Naive thymus-derived CD4-positive, alpha-beta T cell (primary cell): ENCODE measurements at regions not wholly inside any gene's neighbourhood (a gene's known extent, or its start where the extent isn't known, plus 50 kb on each side); places are given as distances from the start of the nearest gene placed in this dataset.
A peak's percentile ranks its signal among the peaks of the same experiment; 100 is the strongest.

Experiments used
- ATAC-seq: fragments of 150-1000 bp; cut with Tn5 transposase; 2 replicates; pipeline ENCODE4 v1.10.0; 2021; ENCODE audit warnings: mild to moderate bottlenecking, moderate library complexity
- CTCF ChIA-PET: fragments of 350-600 bp; sonication (Branson Sonifier 250); formaldehyde crosslinking; loops from one replicate; lab custom pipeline; 2021; ENCODE audit warnings: antibody characterized with exemption; lab: Charles Lee
- POLR2A ChIA-PET: fragments of 350-600 bp; sonication (Branson Sonifier 250); formaldehyde crosslinking; loops from one replicate; lab custom pipeline; 2021; ENCODE audit warnings: antibody characterized with exemption, inconsistent platforms; lab: Charles Lee
- DNase-seq, 9 donors: peaks; one replicate each; pipeline versions ENCODE4 v3.0.0 to v3.0.0-alpha.2; 2020 to 2022; ENCODE audit warnings: mixed read lengths in 1 of 9
- H3K27ac ChIP-seq: one replicate; pipeline ENCODE4 v1.7.0; 2013; ENCODE audit warnings: mild to moderate bottlenecking, low read depth, low read length, moderate library complexity
- H3K27me3 ChIP-seq, 2 donors: one replicate each; pipeline ENCODE4 v1.7.0; 2013; ENCODE audit warnings: low read length in 2 of 2, mild to moderate bottlenecking in 2 of 2, moderate library complexity in 2 of 2; ENCODE audit not compliant: control insufficient read depth in 2 of 2, insufficient read depth in 2 of 2
- H3K36me3 ChIP-seq, 3 experiments: 1 replicate in 2 of 3; 2 replicates in 1 of 3; pipeline ENCODE4 v1.7.0; 2013; ENCODE audit warnings: low read length in 3 of 3, mild to moderate bottlenecking in 3 of 3, moderate library complexity in 1 of 3; ENCODE audit not compliant: insufficient read depth in 3 of 3, control insufficient read depth in 2 of 3
- H3K4me1 ChIP-seq, 2 donors: one replicate each; pipeline ENCODE4 v1.7.0; 2013; ENCODE audit warnings: low read length in 2 of 2, mild to moderate bottlenecking in 2 of 2, moderate library complexity in 1 of 2; ENCODE audit not compliant: control insufficient read depth in 2 of 2, insufficient read depth in 2 of 2
- H3K4me3 ChIP-seq: 2 replicates; pipeline ENCODE4 v1.7.0; 2013; ENCODE audit warnings: mild to moderate bottlenecking, low read length
- H3K9me3 ChIP-seq, 3 experiments: 1 replicate in 2 of 3; 2 replicates in 1 of 3; pipeline ENCODE4 v1.7.0; 2013; ENCODE audit warnings: low read length in 3 of 3; ENCODE audit not compliant: control insufficient read depth in 2 of 3
- H3K27ac Mint-ChIP-seq, 9 donors: one replicate each; pipeline ENCODE4 v1.8.0; 2020 to 2022; ENCODE audit warnings: mixed read lengths in 9 of 9, mild to moderate bottlenecking in 8 of 9, moderate library complexity in 5 of 9, inconsistent platforms in 2 of 9
- H3K27me3 Mint-ChIP-seq, 5 donors: one replicate each; pipeline ENCODE4 v1.8.0; 2021 to 2022; ENCODE audit warnings: mixed read lengths in 5 of 5, mild to moderate bottlenecking in 1 of 5
- H3K36me3 Mint-ChIP-seq, 5 donors: one replicate each; pipeline ENCODE4 v1.8.0; 2020 to 2022; ENCODE audit warnings: mixed read lengths in 5 of 5, mild to moderate bottlenecking in 3 of 5, inconsistent platforms in 1 of 5
- H3K4me1 Mint-ChIP-seq, 7 donors: one replicate each; pipeline ENCODE4 v1.8.0; 2020 to 2022; ENCODE audit warnings: mixed read lengths in 7 of 7, mild to moderate bottlenecking in 3 of 7, inconsistent platforms in 1 of 7
- H3K4me3 Mint-ChIP-seq, 10 donors: one replicate each; pipeline ENCODE4 v1.8.0; 2020 to 2022; ENCODE audit warnings: mild to moderate bottlenecking in 10 of 10, mixed read lengths in 10 of 10, moderate library complexity in 6 of 10, inconsistent platforms in 2 of 10
- H3K9me3 Mint-ChIP-seq, 11 donors: one replicate each; pipeline ENCODE4 v1.8.0; 2020 to 2022; ENCODE audit warnings: mixed read lengths in 11 of 11, mild to moderate bottlenecking in 4 of 11, inconsistent platforms in 1 of 11, moderate library complexity in 1 of 11
- intact Hi-C, 2 donors: fragments of 100-400 bp; cut with micrococcal nuclease; formaldehyde crosslinking; loops; one replicate each; pipeline ENCODE4 v1.15.1; 2023

DNA sequence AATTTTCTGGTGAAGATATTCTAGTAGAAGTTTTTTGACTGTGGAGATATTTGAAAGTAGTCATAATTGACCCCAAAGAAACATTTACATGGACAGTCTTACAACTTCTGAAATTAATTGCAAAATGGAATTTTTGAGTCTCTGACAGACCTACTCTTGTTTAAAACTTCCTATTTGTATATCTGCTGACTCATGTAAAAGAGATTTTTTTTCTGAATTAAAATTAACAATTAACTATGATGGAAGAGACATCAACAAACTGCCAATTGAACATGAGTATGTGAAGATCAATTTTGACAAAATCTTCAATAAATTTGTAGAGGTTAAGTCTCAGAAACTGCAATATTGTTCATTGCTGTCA is 108.5 kb upstream of the MAX start:
- H3K4me3 ChIP-seq = no peak overlapping the region
- intact Hi-C loops = loop anchor here in 1 of 2 donors (2.0 kb wide), 1 partner anchor 40 kb away; no protein-coding TSS in a partner anchor
- H3K4me1 ChIP-seq = peaks cover 33 to 37% of the 10 kb centered on the region in 2 donors

DNA sequence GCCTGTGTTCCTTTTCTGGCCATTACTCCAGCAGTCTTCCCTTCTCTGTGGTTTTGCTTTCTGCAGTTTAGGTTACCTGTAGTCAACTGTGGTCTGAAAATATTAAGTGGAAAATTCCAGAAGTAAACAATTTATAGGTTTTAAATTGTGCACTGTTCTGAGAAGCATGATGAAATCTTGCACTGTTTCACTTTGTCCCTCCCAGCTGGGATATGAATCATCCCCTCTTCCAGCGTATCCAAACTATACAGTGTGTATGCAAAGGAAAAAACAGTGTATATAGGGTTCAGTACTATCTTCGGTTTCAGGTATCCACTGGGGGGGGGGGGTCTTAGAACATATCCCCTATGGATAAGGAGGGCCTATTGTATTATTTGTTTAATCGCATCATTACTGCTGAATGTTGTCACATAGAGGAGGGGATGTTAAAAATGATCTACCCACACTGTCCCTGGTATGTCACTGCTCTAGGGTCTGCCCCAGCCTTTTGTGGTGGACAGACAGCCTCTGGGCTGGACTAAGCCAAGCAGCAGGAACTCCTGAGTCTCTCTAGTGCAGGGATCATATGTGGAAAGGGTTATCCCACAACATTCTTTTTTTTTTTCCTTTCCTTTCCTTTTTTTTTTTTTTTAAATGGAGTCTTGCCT is 109.1 kb upstream of the MAX start:
- Mint-ChIP-seq H3K36me3 (peaks cover 0 to 7% (median 0%) of the 10 kb centered on the region in 5 donors), H3K9me3 (no peaks in the 10 kb centered on the region), H3K27me3 (no peaks in the 10 kb centered on the region), H3K4me1 (peaks cover 18 to 62% (median 43%) of the 10 kb centered on the region in 7 donors), H3K4me3 (peak overlapping the region in 1 of 10 donors; percentile 73), H3K27ac (peak overlapping the region in 3 of 9 donors; percentile 38 to 74 (median 74))
- ChIA-PET CTCF (interaction anchor here (0.7 kb wide), 1 partner anchor 426 kb away, joined by 3 read pairs; no protein-coding TSS in a partner anchor), POLR2A (interaction anchor here (0.6 kb wide), 3 partner anchors 29 to 365 kb away, joined by 3 to 4 read pairs (median 3); no protein-coding TSS in a partner anchor)
- DNase-seq (no peak), ATAC-seq (no peak)
- peaks cover 26 to 31% of the 10 kb centered on the region in 2 donors for H3K4me1 ChIP-seq
- no peaks in the 10 kb centered on the region for H3K36me3 ChIP-seq
- no peaks in the 10 kb centered on the region for H3K27me3 ChIP-seq
- intact Hi-C loops = loop anchor here in 1 of 2 donors (2.0 kb wide), 1 partner anchor 41 kb away; no protein-coding TSS in a partner anchor
- H3K4me3 ChIP-seq = no peak overlapping the region
- no peak overlapping the region for H3K27ac ChIP-seq
- no peaks in the 10 kb centered on the region for H3K9me3 ChIP-seq

More for the DNA sequence above, 108.5 kb upstream of the MAX start:
- H3K27ac Mint-ChIP-seq = peak overlapping the region in 3 of 9 donors; percentile 51 to 83 (median 74)
- DNase-seq (no peak), ATAC-seq (no peak)
- no peaks in the 10 kb centered on the region for H3K27me3 ChIP-seq
- H3K9me3 Mint-ChIP-seq = no peaks in the 10 kb centered on the region
- H3K36me3 Mint-ChIP-seq = peaks cover 0 to 7% (median 0%) of the 10 kb centered on the region in 5 donors
- H3K27ac ChIP-seq = no peak overlapping the region
- CTCF ChIA-PET = interaction anchor here (0.7 kb wide), 1 partner anchor 427 kb away, joined by 3 read pairs; no protein-coding TSS in a partner anchor
- H3K4me1 Mint-ChIP-seq = peaks cover 24 to 69% (median 49%) of the 10 kb centered on the region in 7 donors
- POLR2A ChIA-PET = interaction anchor here (0.6 kb wide), 2 partner anchors 290 to 366 kb away, joined by 3 read pairs; no protein-coding TSS in a partner anchor
- H3K27me3 Mint-ChIP-seq = no peaks in the 10 kb centered on the region
- no peaks in the 10 kb centered on the region for H3K9me3 ChIP-seq
- no peaks in the 10 kb centered on the region for H3K36me3 ChIP-seq
- peak overlapping the region in 2 of 10 donors; percentile 61 to 70 for H3K4me3 Mint-ChIP-seq

- intact Hi-C loops = no loop called here
- ATAC-seq (no peak), DNase-seq (no peak)
- no peak overlapping the region for H3K4me3 Mint-ChIP-seq
- Histone ChIP-seq H3K4me1 (peaks cover 13% of the 10 kb centered on the region in 2 donors), H3K36me3 (no peaks in the 10 kb centered on the region), H3K4me3 (no peak overlapping the region), H3K27ac (no peak overlapping the region), H3K27me3 (no peaks in the 10 kb centered on the region), H3K9me3 (no peaks in the 10 kb centered on the region)
- H3K9me3 Mint-ChIP-seq = no peaks in the 10 kb centered on the region
- POLR2A ChIA-PET = no interaction called here
- CTCF ChIA-PET = no interaction called here
- H3K27ac Mint-ChIP-seq = peak overlapping the region in 1 of 9 donors; percentile 2
- H3K36me3 Mint-ChIP-seq = peaks cover 0 to 4% (median 0%) of the 10 kb centered on the region in 5 donors
- H3K4me1 Mint-ChIP-seq = peaks cover 13 to 53% (median 29%) of the 10 kb centered on the region in 7 donors
- no peaks in the 10 kb centered on the region for H3K27me3 Mint-ChIP-seq
Measured at GRCh38 chr14:65213316-65213715, 111.0 kb upstream of the MAX start.

GRCh38 chr14:65214741-65215140 is 112.4 kb upstream of the MAX start:
- Histone ChIP-seq H3K4me3 (no peak overlapping the region), H3K4me1 (peaks cover 8 to 9% of the 10 kb centered on the region in 2 donors), H3K27ac (no peak overlapping the region), H3K36me3 (no peaks in the 10 kb centered on the region), H3K27me3 (no peaks in the 10 kb centered on the region), H3K9me3 (no peaks in the 10 kb centered on the region)
- ChIA-PET POLR2A (interaction anchor here (0.6 kb wide), 1 partner anchor 289 kb away, joined by 3 read pairs; no protein-coding TSS in a partner anchor), CTCF (no interaction called here)
- Mint-ChIP-seq H3K36me3 (peaks cover 0 to 6% (median 0%) of the 10 kb centered on the region in 5 donors), H3K27ac (peak overlapping the region in 2 of 9 donors; percentile 0 to 62), H3K4me1 (peaks cover 10 to 44% (median 19%) of the 10 kb centered on the region in 7 donors), H3K4me3 (no peak overlapping the region), H3K27me3 (no peaks in the 10 kb centered on the region), H3K9me3 (no peaks in the 10 kb centered on the region)
- intact Hi-C loops = no loop called here
- ATAC-seq (no peak), DNase-seq (no peak)

- no peaks in the 10 kb centered on the region for H3K36me3 ChIP-seq
- no peaks in the 10 kb centered on the region for H3K27me3 Mint-ChIP-seq
- no peak for ATAC-seq
- no peak overlapping the region for H3K4me3 Mint-ChIP-seq
- peaks cover 0 to 1% (median 0%) of the 10 kb centered on the region in 5 donors for H3K36me3 Mint-ChIP-seq
- intact Hi-C loops = no loop called here
- DNase-seq = no peak
- no peak overlapping the region for H3K4me3 ChIP-seq
- peaks cover 0 to 9% of the 10 kb centered on the region in 2 donors for H3K4me1 ChIP-seq
- POLR2A ChIA-PET = no interaction called here
- CTCF ChIA-PET = interaction anchor here (0.6 to 1.4 kb wide), 2 partner anchors 196 to 407 kb away, joined by 3 to 4 read pairs; no protein-coding TSS in a partner anchor
- no peaks in the 10 kb centered on the region for H3K9me3 ChIP-seq
- H3K27ac Mint-ChIP-seq = no peak overlapping the region
- H3K27me3 ChIP-seq = no peaks in the 10 kb centered on the region
- H3K4me1 Mint-ChIP-seq = peaks cover 8 to 40% (median 18%) of the 10 kb centered on the region in 7 donors
- H3K9me3 Mint-ChIP-seq = no peaks in the 10 kb centered on the region
- H3K27ac ChIP-seq = no peak overlapping the region
Measured at GRCh38 chr14:65219353-65219752, 117.0 kb upstream of the MAX start.

DNA sequence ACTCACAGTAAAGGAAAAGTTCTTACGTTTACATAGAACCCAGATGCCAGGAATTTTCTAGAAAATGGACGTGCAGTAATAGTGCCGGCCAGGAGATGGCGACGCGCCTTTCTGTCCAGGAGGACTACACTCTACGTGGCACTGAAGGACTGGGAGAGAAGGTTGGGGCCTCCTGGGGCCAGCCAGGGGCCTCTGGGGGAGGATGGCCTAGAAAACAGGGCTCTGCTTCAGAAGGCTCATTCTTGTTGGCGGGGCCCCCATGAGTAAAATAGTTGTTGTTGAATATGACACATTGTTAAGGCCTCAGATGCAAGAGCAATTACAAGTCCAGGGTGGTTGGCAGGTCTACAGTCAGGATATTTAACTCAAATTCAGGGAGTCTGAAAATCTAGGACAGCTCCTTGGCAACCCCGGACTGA is 120.1 kb upstream of the MAX start:
- peak in 8 of 9 donors; percentile 19 to 57 (median 44) for DNase-seq
- Mint-ChIP-seq H3K27ac (peak overlapping the region in 3 of 9 donors; percentile 43 to 83 (median 67)), H3K27me3 (no peaks in the 10 kb centered on the region), H3K4me1 (peaks cover 11 to 55% (median 44%) of the 10 kb centered on the region in 7 donors), H3K9me3 (no peaks in the 10 kb centered on the region), H3K36me3 (peaks cover 0 to 5% (median 0%) of the 10 kb centered on the region in 5 donors), H3K4me3 (peak overlapping the region in 5 of 10 donors; percentile 11 to 56 (median 25))
- POLR2A ChIA-PET = interaction anchor here (0.9 kb wide), 1 partner anchor 189 kb away, joined by 6 read pairs; no protein-coding TSS in a partner anchor
- H3K9me3 ChIP-seq = no peaks in the 10 kb centered on the region
- no peak overlapping the region for H3K27ac ChIP-seq
- CTCF ChIA-PET = interaction anchor here (0.7 to 4.2 kb wide), 10 partner anchors 9 to 849 kb away, joined by 3 to 20 read pairs (median 4); partner anchors contain the start of gene FUT8
- H3K27me3 ChIP-seq = no peaks in the 10 kb centered on the region
- H3K36me3 ChIP-seq = no peaks in the 10 kb centered on the region
- no peak overlapping the region for H3K4me3 ChIP-seq
- peaks cover 4 to 18% of the 10 kb centered on the region in 2 donors for H3K4me1 ChIP-seq
- intact Hi-C loops = loop anchor here (1.0 to 10.0 kb wide), 10 partner anchors 18 to 848 kb away; partner anchors contain the start of gene FUT8 (in 2 of the 2)
- ATAC-seq = peak; percentile 84
